Esophagus squamous epithelium (tissue), 4 donors: ENCODE measurements at regions not wholly inside any gene's neighbourhood (a gene's known extent, or its start where the extent isn't known, plus 50 kb on each side); places are given as distances from the start of the nearest gene placed in this dataset.

Source experiments
- CTCF ChIP-seq, 6 experiments: fragments of 450-650 bp in 4 of 6; fragments of 200-600 bp in 2 of 6; sonication (generic) in 2 of 6; IDR thresholded peaks; one replicate each; pipeline ENCODE4 v1.5.1; 2016 to 2019; ENCODE audit warnings: antibody characterized with exemption in 6 of 6, mild to moderate bottlenecking in 4 of 6, moderate library complexity in 4 of 6
- POLR2A ChIP-seq, 4 donors: fragments of 450-650 bp; IDR thresholded peaks; one replicate each; pipeline ENCODE4 v1.6.1; 2017; ENCODE audit warnings: antibody characterized with exemption in 4 of 4, mild to moderate bottlenecking in 4 of 4, moderate library complexity in 3 of 4

- TF ChIP-seq POLR2A (IDR thresholded peaks at IDR 0.05): no peak
- TF ChIP-seq CTCF (IDR thresholded peaks at IDR 0.05): no peak
These were observed 86.9 kb upstream of the SIMC1 start for GRCh38 chr5:176151281-176151680.
